ENCODE measurements at regions not wholly inside any gene's neighbourhood (a gene's known extent, or its start where the extent isn't known, plus 50 kb on each side); places are given as distances from the start of the nearest gene placed in this dataset.
"Not testable (repeated sequence)": the region's sequence is repeated elsewhere in the genome, so short reads cannot be mapped to it uniquely, and the experiment has no call there.

GRCh38 chrX:44096666-44097065 lies 123.5 kb upstream of the NDP start:
- intact Hi-C loops (cut with micrococcal nuclease), result no loop called here

GRCh38 chrX:44094821-44095530 lies 121.8 kb upstream of the NDP start:
- intact Hi-C loops (cut with micrococcal nuclease), result no loop called here

GRCh38 chrX:44093431-44093830 lies 120.2 kb upstream of the NDP start:
- intact Hi-C loops (cut with micrococcal nuclease), result no loop called here

GRCh38 chrX:44092778-44093177 lies 119.6 kb upstream of the NDP start:
- intact Hi-C loops (cut with micrococcal nuclease), result no loop called here

GRCh38 chrX:44088510-44089144 lies 115.4 kb upstream of the NDP start:
- intact Hi-C loops (cut with micrococcal nuclease), result no loop called here

GRCh38 chrX:44085209-44085608 lies 112.0 kb upstream of the NDP start:
- intact Hi-C loops (cut with micrococcal nuclease), result no loop called here

- intact Hi-C loops (cut with micrococcal nuclease), result no loop called here
These were observed 109.6 kb upstream of the NDP start for GRCh38 chrX:44082829-44083228.

- intact Hi-C loops (cut with micrococcal nuclease), result no loop called here
These were observed 106.9 kb upstream of the NDP start for GRCh38 chrX:44080083-44080482.

GRCh38 chrX:44072631-44073030 lies 99.4 kb upstream of the NDP start:
- intact Hi-C loops (cut with micrococcal nuclease), result no loop called here

GRCh38 chrX:44071847-44072551 lies 98.8 kb upstream of the NDP start:
- intact Hi-C loops (cut with micrococcal nuclease), result no loop called here

GRCh38 chrX:44071070-44071645 lies 98.0 kb upstream of the NDP start:
- intact Hi-C loops (cut with micrococcal nuclease), result no loop called here

- intact Hi-C loops (cut with micrococcal nuclease), result no loop called here
These were observed 94.9 kb upstream of the NDP start for GRCh38 chrX:44068043-44068442.

- intact Hi-C loops (cut with micrococcal nuclease), result no loop called here
These were observed 90.4 kb upstream of the NDP start for GRCh38 chrX:44063606-44064005.

- intact Hi-C loops (cut with micrococcal nuclease), result no loop called here
These were observed 89.7 kb upstream of the NDP start for GRCh38 chrX:44062840-44063239.

GRCh38 chrX:44061968-44062614 lies 88.9 kb upstream of the NDP start:
- intact Hi-C loops (cut with micrococcal nuclease), result no loop called here

- intact Hi-C loops (cut with micrococcal nuclease), result no loop called here
These were observed 87.0 kb upstream of the NDP start for GRCh38 chrX:44060221-44060620.

GRCh38 chrX:44058339-44058738 lies 85.1 kb upstream of the NDP start:
- intact Hi-C loops (cut with micrococcal nuclease), result no loop called here

- intact Hi-C loops (cut with micrococcal nuclease), result no loop called here
These were observed 82.4 kb upstream of the NDP start for GRCh38 chrX:44055638-44056037.

GRCh38 chrX:44054863-44055601 lies 81.8 kb upstream of the NDP start:
- intact Hi-C loops (cut with micrococcal nuclease), result no loop called here

GRCh38 chrX:44045106-44045505 lies 71.9 kb upstream of the NDP start:
- intact Hi-C loops (cut with micrococcal nuclease), result not testable (repeated sequence)

- intact Hi-C loops (cut with micrococcal nuclease), result no loop called here
These were observed 70.3 kb upstream of the NDP start for GRCh38 chrX:44043496-44043895.

Measured in T-helper 1 cell treated with Interleukin-12 subunit alpha and Interleukin-12 subunit beta and Interleukin-4 antibody, amounts not matched to agents 30 ng/mL and 1 ng/mL, for 36 hours (primary cell).